Right lobe of liver (tissue), 6 donors: ENCODE measurements at regions not wholly inside any gene's neighbourhood (a gene's known extent, or its start where the extent isn't known, plus 50 kb on each side); places are given as distances from the start of the nearest gene placed in this dataset.
A peak's percentile ranks its signal among the peaks of the same experiment; 100 is the strongest.

ENCODE experiments used
- ATAC-seq, 4 donors: fragments of 200-7000 bp; cut with Tn5 transposase; one replicate each; pipeline ENCODE4 v1.9.1; 2020; ENCODE audit warnings: mild to moderate bottlenecking in 4 of 4, moderate library complexity in 4 of 4
- DNase-seq, 3 donors: peaks; one replicate each; pipeline ENCODE4 v3.0.0-alpha.2; 2020
- H3K27ac ChIP-seq, 3 donors: fragments of 200-600 bp; one replicate each; pipeline ENCODE4 v1.8.0; 2022
- H3K27me3 ChIP-seq, 2 donors: fragments of 200-600 bp; one replicate each; pipeline ENCODE4 v1.8.0; 2022
- H3K36me3 ChIP-seq, 4 donors: fragments of 200-600 bp; sonication (generic) in 1 of 4; one replicate each; pipeline versions ENCODE4 v1.5.1 to v1.8.0; 2017 to 2022; ENCODE audit warnings: control low read depth in 1 of 4
- H3K4me1 ChIP-seq, 4 donors: fragments of 200-600 bp; sonication (generic) in 1 of 4; one replicate each; pipeline versions ENCODE4 v1.5.1 to v1.8.0; 2017 to 2022; ENCODE audit warnings: control low read depth in 1 of 4
- H3K4me3 ChIP-seq, 3 donors: fragments of 200-600 bp; one replicate each; pipeline ENCODE4 v1.8.0; 2022
- H3K9me3 ChIP-seq, 4 donors: fragments of 200-600 bp; sonication (generic) in 1 of 4; one replicate each; pipeline versions ENCODE4 v1.5.1 to v1.8.0; 2017 to 2022; ENCODE audit warnings: control low read depth in 1 of 4
- POLR2A ChIP-seq: fragments of 450-650 bp; IDR thresholded peaks from one replicate; pipeline ENCODE4 v1.6.1; 2017; ENCODE audit warnings: antibody characterized with exemption, mild to moderate bottlenecking
- WGBS: methylation state at CpG from one replicate; pipeline ENCODE4 v1.1.6; 2018; ENCODE audit warnings: low coverage, low lambda C conversion rate; ENCODE audit not compliant: insufficient coverage; ENCODE audit errors: missing lambda C conversion rate; 5-methylcytosine and 5-hydroxymethylcytosine counted together
- intact Hi-C, 2 donors: fragments of 100-400 bp; cut with DNase I; formaldehyde crosslinking; loops; one replicate each; pipeline versions ENCODE4 v1.11.2 to v1.14.1; 2022
- TF ChIP-seq, protein P1 (sequence below), 4 donors: fragments of 200-600 bp in 3 of 4; fragments of 450-650 bp in 1 of 4; IDR thresholded peaks; one replicate each; pipeline versions ENCODE4 v1.5.1 to v1.8.0; 2016 to 2022; ENCODE audit warnings: antibody characterized with exemption in 4 of 4, mild to moderate bottlenecking in 2 of 4
- donor health status: DM: no; HTN: yes; CAD: no.
- donor health status: DM: no; HTN: no; CAD: no.
- donor health status: DM: no; HTN: no; CAD: no.
- donor health status: DM: no; HTN: yes; CAD: no.
- donor health status: DM: no; HTN: yes; CAD: no.

- intact Hi-C loops = no loop called here
- WGBS = 72% methylated on average over 2 of the region's 2 CpGs
Observed at GRCh38 chr2:164024396-164024795, 288.6 kb upstream of the FIGN start.

GRCh38 chr2:164023896-164024295 lies 288.1 kb upstream of the FIGN start:
- DNase-seq (no peak), ATAC-seq (no peak)
- whole genome bisulfite sequencing = 32% methylated on average over 2 of the region's 2 CpGs
- intact Hi-C loops = no loop called here
- Histone ChIP-seq H3K27ac (no peak overlapping the region), H3K36me3 (no peaks in the 10 kb centered on the region), H3K4me3 (no peak overlapping the region), H3K27me3 (no peaks in the 10 kb centered on the region), H3K4me1 (no peaks in the 10 kb centered on the region), H3K9me3 (no peaks in the 10 kb centered on the region)
- TF ChIP-seq, protein P1, sequence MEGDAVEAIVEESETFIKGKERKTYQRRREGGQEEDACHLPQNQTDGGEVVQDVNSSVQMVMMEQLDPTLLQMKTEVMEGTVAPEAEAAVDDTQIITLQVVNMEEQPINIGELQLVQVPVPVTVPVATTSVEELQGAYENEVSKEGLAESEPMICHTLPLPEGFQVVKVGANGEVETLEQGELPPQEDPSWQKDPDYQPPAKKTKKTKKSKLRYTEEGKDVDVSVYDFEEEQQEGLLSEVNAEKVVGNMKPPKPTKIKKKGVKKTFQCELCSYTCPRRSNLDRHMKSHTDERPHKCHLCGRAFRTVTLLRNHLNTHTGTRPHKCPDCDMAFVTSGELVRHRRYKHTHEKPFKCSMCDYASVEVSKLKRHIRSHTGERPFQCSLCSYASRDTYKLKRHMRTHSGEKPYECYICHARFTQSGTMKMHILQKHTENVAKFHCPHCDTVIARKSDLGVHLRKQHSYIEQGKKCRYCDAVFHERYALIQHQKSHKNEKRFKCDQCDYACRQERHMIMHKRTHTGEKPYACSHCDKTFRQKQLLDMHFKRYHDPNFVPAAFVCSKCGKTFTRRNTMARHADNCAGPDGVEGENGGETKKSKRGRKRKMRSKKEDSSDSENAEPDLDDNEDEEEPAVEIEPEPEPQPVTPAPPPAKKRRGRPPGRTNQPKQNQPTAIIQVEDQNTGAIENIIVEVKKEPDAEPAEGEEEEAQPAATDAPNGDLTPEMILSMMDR (IDR thresholded peaks at IDR 0.05) = no peak
- TF ChIP-seq POLR2A = no peak

More at GRCh38 chr2:164024396-164024795, 288.6 kb upstream of the FIGN start:
- Histone ChIP-seq H3K4me3 (no peak overlapping the region), H3K36me3 (no peaks in the 10 kb centered on the region), H3K27ac (no peak overlapping the region), H3K27me3 (no peaks in the 10 kb centered on the region), H3K9me3 (no peaks in the 10 kb centered on the region), H3K4me1 (no peaks in the 10 kb centered on the region)
- ATAC-seq (no peak), DNase-seq (no peak)
- TF ChIP-seq, protein P1 (IDR thresholded peaks at IDR 0.05) = no peak
- no peak for TF ChIP-seq POLR2A

DNA sequence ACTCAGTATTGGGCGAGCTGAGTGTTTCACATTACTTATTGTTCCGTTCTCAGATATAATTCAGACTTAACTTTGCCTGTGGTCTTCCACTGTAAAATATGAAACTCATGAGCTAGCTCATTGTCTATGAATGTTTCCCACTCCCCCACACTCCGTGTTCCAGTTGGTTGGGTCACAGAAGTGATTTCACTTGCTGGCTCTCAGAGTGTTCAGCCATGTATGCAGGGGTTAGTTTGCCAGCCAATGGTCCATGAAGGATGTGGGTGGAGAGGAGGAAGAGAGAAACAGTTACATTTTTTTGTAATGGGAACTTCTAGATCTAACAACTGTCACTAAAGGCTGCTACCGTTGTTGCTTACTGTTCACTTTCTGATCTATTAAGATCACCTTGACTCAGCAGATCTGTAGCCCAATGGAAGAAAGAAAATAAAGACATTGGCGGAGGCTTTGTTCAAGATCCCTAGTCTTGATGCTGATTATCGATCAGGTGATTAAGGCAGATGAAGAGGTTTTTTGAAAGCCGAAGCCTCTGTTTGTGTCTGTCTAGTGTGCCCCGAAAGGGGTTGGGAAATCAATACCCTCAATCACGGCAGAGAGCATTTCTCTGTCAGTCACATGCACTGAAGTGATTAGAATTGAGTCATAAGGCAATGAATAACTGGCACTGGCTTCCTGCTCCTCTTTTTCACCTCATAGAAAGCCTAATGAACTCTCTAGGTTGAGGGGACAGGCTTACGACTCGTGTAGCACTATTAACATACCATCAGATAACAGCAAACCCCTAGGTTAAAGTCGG lies 279.7 kb upstream of the FIGN start:
- 43% methylated on average over 12 of the region's 12 CpGs for WGBS
- Histone ChIP-seq H3K27me3 (no peaks in the 10 kb centered on the region), H3K9me3 (no peaks in the 10 kb centered on the region), H3K4me1 (no peaks in the 10 kb centered on the region), H3K27ac (no peak overlapping the region), H3K36me3 (no peaks in the 10 kb centered on the region), H3K4me3 (no peak overlapping the region)
- DNase-seq (no peak), ATAC-seq (peak in 1 of 4 donors; percentile 55)
- TF ChIP-seq, protein P1 (IDR thresholded peaks at IDR 0.05) = no peak
- no peak for TF ChIP-seq POLR2A
- intact Hi-C loops = no loop called here

- Histone ChIP-seq H3K9me3 (no peaks in the 10 kb centered on the region), H3K27me3 (no peaks in the 10 kb centered on the region), H3K4me1 (no peaks in the 10 kb centered on the region), H3K27ac (no peak overlapping the region), H3K4me3 (no peak overlapping the region), H3K36me3 (no peaks in the 10 kb centered on the region)
- ATAC-seq (no peak), DNase-seq (no peak)
- WGBS = 55% methylated on average over 1 of the region's 1 CpG
- no peak for TF ChIP-seq POLR2A
- TF ChIP-seq, protein P1 (IDR thresholded peaks at IDR 0.05) = no peak
- intact Hi-C loops = no loop called here
Observed at GRCh38 chr2:164014791-164015190, 279.0 kb upstream of the FIGN start.
